ENCODE measurements at regions not wholly inside any gene's neighbourhood (a gene's known extent, or its start where the extent isn't known, plus 50 kb on each side); places are given as distances from the start of the nearest gene placed in this dataset.

DNA sequence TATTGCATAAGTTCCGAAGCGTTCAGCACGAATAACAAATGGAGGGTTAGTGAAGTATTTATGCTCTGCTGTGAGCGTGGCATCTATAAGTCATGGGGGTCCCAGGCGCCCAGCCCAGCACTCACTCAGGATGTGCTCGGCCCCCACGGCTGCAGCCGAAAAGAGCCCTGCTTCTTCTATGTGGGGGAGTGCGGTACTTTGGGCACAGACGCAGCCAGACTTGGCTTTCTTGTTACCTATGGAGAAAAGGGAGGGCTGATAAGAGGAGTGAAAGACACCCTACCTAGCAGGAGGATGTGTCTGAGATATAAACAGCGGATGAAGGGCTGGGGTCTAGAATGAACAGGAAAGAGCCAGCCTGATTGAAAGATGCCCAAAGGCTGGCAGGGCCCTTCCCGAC is 51.4 kb downstream of the MRPL36 start:
- H3K27me3 ChIP-seq (ENCODE audit: control insufficient read depth, insufficient read depth, low read length), result peaks cover 4% of the 10 kb centered on the region
- H3K9ac ChIP-seq (ENCODE audit: low read depth, low read length), result no peak overlapping the region
- no peak overlapping the region for H3K4me3 ChIP-seq (ENCODE audit: low read length)
- no peak overlapping the region for H3K4me2 ChIP-seq (ENCODE audit: low read length)
- H3K36me3 ChIP-seq (ENCODE audit: insufficient read depth, low read length), result no peaks in the 10 kb centered on the region
- no peaks in the 10 kb centered on the region for H3K9me3 ChIP-seq (replicated peaks; ENCODE audit: low read length)
- H3K4me1 ChIP-seq (ENCODE audit: control insufficient read depth, insufficient read depth, low read length), result no peaks in the 10 kb centered on the region

DNA sequence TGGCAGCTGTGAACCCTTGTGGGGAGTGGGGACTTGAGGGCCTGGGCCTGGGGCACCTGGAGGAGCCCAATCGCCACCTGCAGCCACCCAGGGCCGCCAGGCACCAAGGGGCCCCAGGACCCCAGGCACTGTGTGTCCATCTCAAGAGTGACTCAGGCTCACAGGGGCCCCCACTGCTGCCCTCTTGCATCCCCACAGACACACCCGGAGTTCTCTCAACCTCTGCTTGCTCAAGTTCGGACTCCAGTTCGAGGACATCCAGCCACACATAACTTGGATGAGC is 51.9 kb downstream of the MRPL36 start:
- no peak overlapping the region for H3K4me3 ChIP-seq (ENCODE audit: low read length)
- H3K27me3 ChIP-seq (ENCODE audit: control insufficient read depth, insufficient read depth, low read length), result peaks cover 8% of the 10 kb centered on the region
- no peaks in the 10 kb centered on the region for H3K4me1 ChIP-seq (ENCODE audit: control insufficient read depth, insufficient read depth, low read length)
- no peaks in the 10 kb centered on the region for H3K9me3 ChIP-seq (replicated peaks; ENCODE audit: low read length)
- no peaks in the 10 kb centered on the region for H3K36me3 ChIP-seq (ENCODE audit: insufficient read depth, low read length)
- H3K9ac ChIP-seq (ENCODE audit: low read depth, low read length), result no peak overlapping the region
- no peak overlapping the region for H3K4me2 ChIP-seq (ENCODE audit: low read length)

DNA sequence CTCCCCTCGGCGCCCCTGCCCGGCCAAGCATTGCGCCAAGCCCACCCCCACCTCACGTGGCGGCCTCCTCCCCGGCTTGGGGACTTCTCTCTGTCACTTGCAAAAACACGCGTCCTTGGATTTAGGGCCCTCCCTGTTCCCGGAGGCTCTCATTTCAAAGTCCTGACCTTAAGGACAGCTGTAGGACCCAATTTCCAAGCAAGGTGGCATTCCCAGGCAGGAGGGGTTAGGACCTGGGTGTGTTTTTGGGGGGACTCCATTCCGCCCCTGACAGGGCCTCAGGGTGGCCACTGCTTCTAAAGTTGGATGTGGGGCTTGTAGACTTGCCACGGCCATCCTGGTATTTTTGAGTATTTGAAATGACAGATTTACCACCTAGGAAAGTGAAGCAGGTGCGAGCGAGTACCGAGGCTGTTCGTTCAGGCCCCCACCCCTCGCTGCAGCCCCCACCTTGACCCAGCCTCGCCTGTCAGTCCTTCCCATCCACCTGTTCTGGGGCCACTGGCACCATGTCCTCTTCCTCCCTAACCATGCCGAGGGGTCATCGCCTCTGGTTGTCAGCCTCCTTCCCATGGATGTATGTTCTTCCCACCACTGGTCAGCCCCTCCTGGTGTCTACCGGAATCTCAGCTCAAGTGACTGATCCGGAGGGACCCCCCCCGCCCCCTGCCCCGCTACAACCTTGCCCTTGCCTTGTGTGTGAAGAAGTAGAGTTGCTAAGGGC is 52.4 kb downstream of the MRPL36 start:
- H3K36me3 ChIP-seq (ENCODE audit: insufficient read depth, low read length), result no peaks in the 10 kb centered on the region
- H3K9me3 ChIP-seq (replicated peaks; ENCODE audit: low read length), result no peaks in the 10 kb centered on the region
- H3K4me1 ChIP-seq (ENCODE audit: control insufficient read depth, insufficient read depth, low read length), result no peaks in the 10 kb centered on the region
- H3K9ac ChIP-seq (ENCODE audit: low read depth, low read length), result no peak overlapping the region
- H3K27me3 ChIP-seq (ENCODE audit: control insufficient read depth, insufficient read depth, low read length), result peaks cover 5% of the 10 kb centered on the region
- H3K4me3 ChIP-seq (ENCODE audit: low read length), result no peak overlapping the region
- no peak overlapping the region for H3K4me2 ChIP-seq (ENCODE audit: low read length)

DNA sequence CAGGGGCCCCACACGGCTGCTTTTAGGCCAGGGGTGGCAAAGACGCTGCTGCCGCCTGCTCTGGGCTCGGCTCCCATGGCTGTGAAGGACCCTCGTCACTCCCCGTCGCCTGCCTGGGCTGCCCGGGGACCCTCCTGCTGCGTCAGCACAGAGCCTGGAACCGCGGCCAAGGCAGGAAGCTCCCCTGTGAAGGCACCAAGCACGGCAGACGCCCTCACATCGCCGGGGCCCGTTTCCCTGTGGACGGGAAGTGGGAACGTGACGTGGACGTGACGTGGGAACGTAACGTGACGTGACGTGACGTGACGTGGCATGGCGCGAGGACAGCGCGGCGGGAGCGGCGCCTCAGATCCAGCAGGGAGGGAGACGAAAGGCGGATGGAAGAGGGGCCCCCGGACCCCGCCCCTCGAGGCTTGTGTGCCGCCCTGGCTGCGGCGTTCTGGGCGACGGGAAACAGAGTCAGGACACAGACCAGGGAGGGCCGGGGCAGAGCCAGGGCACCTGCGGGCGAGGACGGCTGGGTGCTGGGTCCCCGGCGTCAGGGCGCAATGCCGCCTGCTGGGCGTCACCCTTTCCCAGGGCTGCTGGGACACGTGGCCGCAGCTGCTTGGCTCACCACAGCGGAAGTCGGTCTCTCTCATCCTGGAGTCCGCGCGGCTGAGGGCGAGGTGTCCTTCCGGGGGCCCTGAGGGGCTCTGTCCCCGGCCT is 53.1 kb downstream of the MRPL36 start:
- Histone ChIP-seq H3K9ac (ENCODE audit: low read depth, low read length) (no peak overlapping the region), H3K27me3 (ENCODE audit: control insufficient read depth, insufficient read depth, low read length) (peaks cover 5% of the 10 kb centered on the region)

DNA sequence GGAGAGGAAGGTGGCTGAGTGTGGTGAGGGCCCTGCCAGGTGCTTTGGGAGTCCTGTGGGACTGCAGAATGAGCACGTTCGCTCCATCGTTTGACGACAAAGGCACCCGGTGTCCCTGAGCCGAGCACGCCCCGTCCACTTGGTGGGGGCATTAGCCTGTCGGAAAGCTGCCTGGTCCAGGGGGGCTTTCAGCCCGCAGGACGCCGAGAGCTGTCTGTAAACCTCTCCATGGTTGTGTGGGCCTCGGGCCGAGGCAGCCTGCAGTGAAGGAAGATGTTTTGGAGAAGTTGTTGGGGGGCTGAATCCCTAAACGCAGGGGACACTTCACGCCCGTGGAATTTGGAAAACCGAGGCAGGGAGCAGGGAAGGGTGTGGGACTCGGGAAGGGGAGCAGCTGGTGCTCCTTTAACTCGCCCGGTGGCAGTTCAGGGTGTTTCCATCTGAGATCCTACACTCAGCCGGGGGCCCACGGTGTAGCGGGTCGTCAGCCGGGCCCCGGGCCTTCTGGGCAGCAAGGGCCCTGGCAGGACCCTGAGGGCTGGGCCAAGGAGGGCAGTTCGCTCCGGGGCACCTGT is 53.8 kb downstream of the MRPL36 start:
- no peaks in the 10 kb centered on the region for H3K36me3 ChIP-seq (ENCODE audit: insufficient read depth, low read length)
- H3K4me3 ChIP-seq (ENCODE audit: low read length), result no peak overlapping the region
- no peaks in the 10 kb centered on the region for H3K4me1 ChIP-seq (ENCODE audit: control insufficient read depth, insufficient read depth, low read length)
- no peaks in the 10 kb centered on the region for H3K9me3 ChIP-seq (replicated peaks; ENCODE audit: low read length)
- H3K9ac ChIP-seq (ENCODE audit: low read depth, low read length), result no peak overlapping the region
- H3K4me2 ChIP-seq (ENCODE audit: low read length), result no peak overlapping the region
- H3K27me3 ChIP-seq (ENCODE audit: control insufficient read depth, insufficient read depth, low read length), result peaks cover 5% of the 10 kb centered on the region

More for the DNA sequence above, 53.1 kb downstream of the MRPL36 start:
- no peaks in the 10 kb centered on the region for H3K9me3 ChIP-seq (replicated peaks; ENCODE audit: low read length)
- H3K4me2 ChIP-seq (ENCODE audit: low read length), result no peak overlapping the region
- H3K4me3 ChIP-seq (ENCODE audit: low read length), result no peak overlapping the region
- H3K36me3 ChIP-seq (ENCODE audit: insufficient read depth, low read length), result no peaks in the 10 kb centered on the region
- H3K4me1 ChIP-seq (ENCODE audit: control insufficient read depth, insufficient read depth, low read length), result no peaks in the 10 kb centered on the region

DNA sequence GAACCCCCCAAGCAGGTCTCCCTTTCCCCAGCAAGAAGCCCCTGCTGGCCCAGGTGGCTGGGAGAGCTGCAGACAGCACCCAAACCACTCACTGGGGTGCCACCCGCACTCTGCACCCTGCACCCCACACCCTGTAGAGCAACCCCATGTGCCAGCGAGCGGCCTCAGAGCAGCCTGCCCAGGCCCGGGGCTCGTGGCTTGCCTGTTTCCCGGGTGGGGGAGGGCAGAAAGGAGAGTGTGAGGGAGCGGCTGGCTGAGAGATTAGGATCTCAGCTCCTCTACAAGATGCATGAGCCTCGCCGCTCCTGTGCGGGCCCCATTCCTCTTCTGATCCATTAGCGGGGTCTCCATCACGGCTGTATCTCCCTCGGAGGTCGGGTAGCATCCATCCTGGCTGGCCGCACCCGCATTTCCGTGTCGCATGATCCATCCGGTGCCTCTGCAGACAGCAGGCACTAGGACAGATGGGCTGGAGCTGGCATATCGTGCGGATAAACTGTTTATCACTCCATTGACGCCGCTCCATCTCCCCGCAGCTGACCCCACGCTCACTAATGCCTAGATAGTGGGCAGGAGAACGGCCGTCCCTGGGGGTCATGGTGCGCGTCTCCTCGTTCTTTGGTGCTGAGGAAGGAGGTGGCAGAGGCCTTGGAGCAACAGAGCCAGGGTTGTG is 54.4 kb downstream of the MRPL36 start:
- Histone ChIP-seq H3K4me3 (ENCODE audit: low read length) (no peak overlapping the region), H3K36me3 (ENCODE audit: insufficient read depth, low read length) (no peaks in the 10 kb centered on the region)

DNA sequence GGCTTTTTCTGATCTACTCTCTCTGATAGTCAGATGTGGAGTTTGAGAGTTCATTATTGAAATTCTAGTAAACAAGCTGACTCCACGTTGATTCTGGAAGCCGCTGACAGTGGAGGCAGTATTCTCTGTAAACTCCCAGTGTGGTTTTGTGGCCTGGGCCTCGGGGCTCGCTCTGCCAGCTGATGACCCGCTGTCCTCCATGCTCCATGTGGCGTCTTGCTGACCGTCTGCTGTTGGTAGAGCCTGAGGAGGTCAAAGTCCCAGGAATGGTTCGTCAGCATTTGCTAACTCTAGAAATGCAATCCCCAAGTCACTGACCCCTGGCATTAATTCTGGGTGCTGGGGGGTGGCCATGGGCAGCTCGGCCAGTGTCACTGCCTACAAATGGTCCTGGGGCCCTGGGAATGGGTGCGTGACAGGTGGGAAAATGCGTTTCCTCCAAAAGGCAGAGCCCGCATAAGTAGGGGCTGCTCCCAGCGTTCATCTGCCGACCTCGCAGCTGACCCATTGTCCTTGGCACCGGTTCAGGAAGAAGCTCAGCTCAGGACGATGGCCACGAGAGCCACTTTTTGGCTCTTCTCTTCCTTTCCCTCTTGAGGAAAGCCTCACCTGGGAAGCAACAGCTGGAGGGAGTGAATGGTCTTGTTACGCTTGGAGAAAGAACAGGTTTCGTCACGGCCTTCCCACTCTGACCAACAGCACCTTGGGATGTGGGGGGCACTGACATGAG is 55.1 kb downstream of the MRPL36 start:
- Histone ChIP-seq H3K9me3 (replicated peaks; ENCODE audit: low read length) (no peaks in the 10 kb centered on the region), H3K4me3 (ENCODE audit: low read length) (no peak overlapping the region)

More for the DNA sequence above, 54.4 kb downstream of the MRPL36 start:
- Histone ChIP-seq H3K4me1 (ENCODE audit: control insufficient read depth, insufficient read depth, low read length) (no peaks in the 10 kb centered on the region), H3K27me3 (ENCODE audit: control insufficient read depth, insufficient read depth, low read length) (peaks cover 5% of the 10 kb centered on the region), H3K9me3 (replicated peaks; ENCODE audit: low read length) (no peaks in the 10 kb centered on the region), H3K4me2 (ENCODE audit: low read length) (no peak overlapping the region), H3K9ac (ENCODE audit: low read depth, low read length) (no peak overlapping the region)

DNA sequence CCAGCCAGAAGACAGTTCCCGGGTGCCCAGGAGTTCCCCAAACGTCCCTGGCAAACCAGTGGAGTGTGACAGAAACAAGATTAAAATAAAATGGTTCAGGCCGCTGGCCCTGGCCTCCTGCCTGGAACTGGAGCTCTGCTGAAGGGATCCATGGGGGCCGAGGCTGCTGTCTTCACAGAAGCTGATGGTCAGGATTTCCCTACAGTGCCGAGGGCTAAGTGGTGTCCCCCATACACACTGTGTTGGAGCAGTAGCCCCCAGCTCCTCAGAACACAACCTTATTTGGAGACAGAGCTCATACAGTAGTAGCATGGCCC is 55.9 kb downstream of the MRPL36 start:
- Histone ChIP-seq H3K4me1 (ENCODE audit: control insufficient read depth, insufficient read depth, low read length) (no peaks in the 10 kb centered on the region), H3K9me3 (replicated peaks; ENCODE audit: low read length) (no peaks in the 10 kb centered on the region), H3K4me3 (ENCODE audit: low read length) (no peak overlapping the region), H3K27me3 (ENCODE audit: control insufficient read depth, insufficient read depth, low read length) (peaks cover 5% of the 10 kb centered on the region), H3K4me2 (ENCODE audit: low read length) (no peak overlapping the region), H3K9ac (ENCODE audit: low read depth, low read length) (no peak overlapping the region), H3K36me3 (ENCODE audit: insufficient read depth, low read length) (no peaks in the 10 kb centered on the region)

More for the DNA sequence above, 55.1 kb downstream of the MRPL36 start:
- Histone ChIP-seq H3K27me3 (ENCODE audit: control insufficient read depth, insufficient read depth, low read length) (peaks cover 5% of the 10 kb centered on the region), H3K4me1 (ENCODE audit: control insufficient read depth, insufficient read depth, low read length) (no peaks in the 10 kb centered on the region), H3K4me2 (ENCODE audit: low read length) (no peak overlapping the region), H3K9ac (ENCODE audit: low read depth, low read length) (no peak overlapping the region), H3K36me3 (ENCODE audit: insufficient read depth, low read length) (no peaks in the 10 kb centered on the region)

DNA sequence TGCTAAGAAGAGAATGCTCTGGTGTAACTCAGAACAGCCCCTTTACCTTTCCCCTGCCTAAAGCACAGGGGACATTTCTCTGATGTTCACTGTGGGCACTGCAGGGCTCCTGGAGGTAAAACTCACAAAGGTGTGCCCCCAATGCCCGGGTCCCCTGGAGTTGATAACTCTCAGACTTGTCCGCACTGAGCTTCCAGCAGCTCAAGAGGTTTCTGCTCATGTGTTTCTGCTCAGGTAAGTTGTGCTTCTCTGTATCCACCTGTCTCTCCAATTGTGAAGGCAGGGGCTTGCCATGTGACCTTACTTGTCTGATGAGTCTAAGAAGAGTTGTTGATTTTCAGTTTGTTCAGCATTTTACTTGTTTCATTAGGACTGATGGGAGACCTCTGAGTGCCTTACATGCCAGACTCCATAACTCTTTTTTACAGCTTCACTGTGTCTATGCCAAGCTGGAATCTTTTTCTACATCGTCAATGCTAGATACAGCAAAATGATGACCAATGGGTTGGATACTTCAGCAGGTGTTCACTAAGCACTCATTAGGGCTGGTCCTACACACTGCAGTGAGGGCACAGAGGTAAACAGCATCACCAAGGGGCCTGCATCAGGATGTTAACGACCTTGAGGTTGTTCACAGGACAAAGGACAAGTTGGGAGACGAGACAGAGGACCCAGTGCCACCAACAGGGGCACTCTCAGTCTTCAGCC is 56.4 kb downstream of the MRPL36 start:
- Histone ChIP-seq H3K36me3 (ENCODE audit: insufficient read depth, low read length) (no peaks in the 10 kb centered on the region), H3K9me3 (replicated peaks; ENCODE audit: low read length) (no peaks in the 10 kb centered on the region), H3K4me3 (ENCODE audit: low read length) (no peak overlapping the region), H3K9ac (ENCODE audit: low read depth, low read length) (no peak overlapping the region), H3K4me2 (ENCODE audit: low read length) (no peak overlapping the region), H3K27me3 (ENCODE audit: control insufficient read depth, insufficient read depth, low read length) (peaks cover 5% of the 10 kb centered on the region), H3K4me1 (ENCODE audit: control insufficient read depth, insufficient read depth, low read length) (no peaks in the 10 kb centered on the region)

DNA sequence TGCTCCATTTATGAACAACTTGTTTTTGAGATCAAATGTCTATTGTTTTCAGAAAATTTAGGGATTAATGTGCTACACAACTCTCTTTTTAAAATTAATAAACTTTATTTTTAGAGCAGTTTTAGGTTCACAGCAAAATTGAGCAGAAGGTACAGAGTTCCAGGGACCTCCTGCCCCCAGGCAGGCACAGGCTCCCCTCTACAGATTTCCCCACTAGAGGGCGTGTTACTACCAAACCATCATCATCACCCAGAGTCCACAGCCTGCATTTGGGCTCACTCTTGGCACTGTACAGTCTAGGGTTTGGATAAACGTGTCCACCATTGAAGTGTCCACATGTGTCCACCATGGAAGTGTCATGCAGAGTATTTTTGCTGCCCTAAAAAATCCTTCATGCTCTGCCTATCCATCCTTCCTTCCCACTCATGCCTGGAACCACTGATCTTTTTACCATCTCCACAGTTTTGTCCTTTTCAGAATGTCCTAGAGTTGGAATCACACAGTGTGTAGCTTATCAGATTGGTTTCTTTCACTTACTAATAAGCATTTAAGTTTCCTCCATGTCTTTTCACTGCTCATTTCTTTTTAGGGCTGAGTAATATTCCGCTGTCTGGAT is 61.7 kb downstream of the MRPL36 start:
- Histone ChIP-seq H3K9me3 (replicated peaks; ENCODE audit: low read length) (no peaks in the 10 kb centered on the region), H3K4me1 (ENCODE audit: control insufficient read depth, insufficient read depth, low read length) (no peaks in the 10 kb centered on the region), H3K4me2 (ENCODE audit: low read length) (no peak overlapping the region), H3K4me3 (ENCODE audit: low read length) (no peak overlapping the region), H3K9ac (ENCODE audit: low read depth, low read length) (no peak overlapping the region), H3K36me3 (ENCODE audit: insufficient read depth, low read length) (no peaks in the 10 kb centered on the region), H3K27me3 (ENCODE audit: control insufficient read depth, insufficient read depth, low read length) (no peaks in the 10 kb centered on the region)
